ENCODE measurements at regions not wholly inside any gene's neighbourhood (a gene's known extent, or its start where the extent isn't known, plus 50 kb on each side); places are given as distances from the start of the nearest gene placed in this dataset.

- no peak for TF ChIP-seq CTCF (IDR thresholded peaks at IDR 0.05; ENCODE audit: low read depth, low read length, poor library complexity, severe bottlenecking)
- TF ChIP-seq EZH2phosphoT487 (IDR thresholded peaks at IDR 0.05; ENCODE audit: borderline replicate concordance, low read length), result no peak
Observed at GRCh38 chr19:33956941-33957340, 160.3 kb downstream of the KCTD15 start.
